Skin epidermis (tissue), 12 donors: ENCODE measurements at regions not wholly inside any gene's neighbourhood (a gene's known extent, or its start where the extent isn't known, plus 50 kb on each side); places are given as distances from the start of the nearest gene placed in this dataset.

ENCODE experiments used
- H3K27ac ChIP-seq, 21 experiments: fragments of 200-600 bp; sonication (generic) in 11 of 21; one replicate each; pipeline ENCODE4 v1.5.0; 2020; ENCODE audit warnings: mild to moderate bottlenecking in 3 of 21, inconsistent platforms in 2 of 21, moderate library complexity in 2 of 21
- H3K4me3 ChIP-seq, 7 experiments: fragments of 200-600 bp; sonication (generic) in 2 of 7; one replicate each; pipeline ENCODE4 v1.5.0; 2020; ENCODE audit warnings: inconsistent platforms in 2 of 7, mild to moderate bottlenecking in 2 of 7, moderate library complexity in 1 of 7

DNA sequence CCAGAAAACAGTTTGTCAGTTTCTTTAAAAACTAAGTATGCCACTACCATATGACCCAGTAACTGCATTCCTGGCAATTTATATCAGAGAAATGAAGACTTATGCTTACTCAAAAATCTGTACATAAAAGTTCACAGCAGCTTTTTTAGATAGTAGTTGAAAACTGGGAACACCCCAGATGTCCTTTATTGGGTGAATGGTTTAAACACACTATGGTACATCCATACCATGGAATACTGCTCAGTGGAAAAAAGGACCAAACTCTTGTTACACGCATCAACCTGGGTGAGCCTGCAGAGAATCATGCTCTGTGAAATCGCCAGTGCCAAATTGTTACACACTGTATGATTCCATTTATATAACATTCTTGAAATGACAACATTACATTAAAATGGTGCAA lies 127.6 kb upstream of the RET start:
- H3K27ac ChIP-seq, result no peak overlapping the region
- H3K4me3 ChIP-seq, result no peak overlapping the region

GRCh38 chr10:42950606-42951485 lies 126.0 kb upstream of the RET start:
- peak overlapping the region in 5 of 21 experiments; percentile 16 to 63 (median 49) for H3K27ac ChIP-seq
- no peak overlapping the region for H3K4me3 ChIP-seq

DNA sequence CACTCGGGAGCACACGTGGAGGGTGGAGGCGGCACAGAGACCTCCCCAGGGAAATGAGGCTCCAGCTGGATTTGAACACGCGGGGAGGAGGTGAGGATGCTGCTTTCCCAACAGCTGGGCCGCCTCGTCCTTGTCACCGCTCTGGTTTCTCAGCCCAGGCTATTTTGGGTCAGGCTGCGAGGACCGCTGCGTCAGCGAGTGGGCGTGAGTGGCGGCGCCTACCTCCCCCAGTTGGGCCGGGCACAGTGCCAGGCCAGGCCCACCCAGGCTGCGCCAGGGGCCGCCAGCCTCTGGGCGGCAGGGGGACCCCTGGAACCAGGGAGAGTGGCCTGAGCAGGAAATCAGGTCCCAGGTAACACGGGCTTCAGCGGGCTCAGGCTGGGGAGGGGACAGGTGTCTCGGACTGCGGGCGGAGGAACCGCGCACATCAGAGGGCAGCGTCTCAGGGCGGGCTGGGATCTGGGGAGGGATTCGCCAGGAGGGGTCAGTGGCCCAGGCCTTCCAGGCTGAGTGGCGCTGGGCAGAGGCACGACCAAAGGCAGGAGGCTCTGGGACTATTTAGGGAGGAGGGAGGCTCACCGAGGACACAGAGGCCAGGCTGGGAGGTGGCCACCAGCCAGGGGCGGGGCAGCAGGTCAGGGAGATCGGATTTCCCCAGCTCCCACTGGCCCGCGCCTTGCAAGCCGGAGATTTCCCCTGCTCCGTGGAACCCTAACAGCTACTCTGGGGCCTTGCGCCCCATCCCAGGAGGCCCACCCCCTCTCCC lies 125.2 kb upstream of the RET start:
- Histone ChIP-seq H3K27ac (peak overlapping the region in 7 of 21 experiments; percentile 16 to 65 (median 53)), H3K4me3 (peak overlapping the region in 1 of 7 experiments; percentile 2)

DNA sequence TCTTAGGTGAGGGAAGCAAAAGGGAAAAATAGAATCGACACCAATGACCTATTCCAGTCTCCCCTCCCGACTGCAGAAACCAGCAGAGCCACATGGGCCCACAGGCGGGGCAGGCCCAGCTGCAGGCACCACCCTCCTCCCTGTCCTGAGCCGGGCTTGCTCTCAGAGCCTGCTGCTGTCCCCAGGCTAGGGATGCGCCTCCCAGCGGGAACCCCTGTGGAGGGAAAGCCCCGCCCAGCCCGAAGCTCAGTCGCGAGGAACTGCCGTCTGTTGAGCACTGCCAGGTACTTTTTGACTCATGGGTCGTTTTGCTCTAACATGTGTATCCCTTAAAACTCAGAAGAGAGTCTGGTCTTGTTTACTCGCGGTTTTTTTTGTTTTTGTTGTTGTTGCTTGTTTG lies 124.5 kb upstream of the RET start:
- H3K27ac ChIP-seq, result peak overlapping the region in 8 of 21 experiments; percentile 28 to 65 (median 54)

GRCh38 chr10:42952931-42953683 lies 123.8 kb upstream of the RET start:
- peak overlapping the region in 6 of 21 experiments; percentile 5 to 65 (median 48) for H3K27ac ChIP-seq
- H3K4me3 ChIP-seq, result no peak overlapping the region

More for the DNA sequence above, 124.5 kb upstream of the RET start:
- H3K4me3 ChIP-seq, result peak overlapping the region in 1 of 7 experiments; percentile 2

DNA sequence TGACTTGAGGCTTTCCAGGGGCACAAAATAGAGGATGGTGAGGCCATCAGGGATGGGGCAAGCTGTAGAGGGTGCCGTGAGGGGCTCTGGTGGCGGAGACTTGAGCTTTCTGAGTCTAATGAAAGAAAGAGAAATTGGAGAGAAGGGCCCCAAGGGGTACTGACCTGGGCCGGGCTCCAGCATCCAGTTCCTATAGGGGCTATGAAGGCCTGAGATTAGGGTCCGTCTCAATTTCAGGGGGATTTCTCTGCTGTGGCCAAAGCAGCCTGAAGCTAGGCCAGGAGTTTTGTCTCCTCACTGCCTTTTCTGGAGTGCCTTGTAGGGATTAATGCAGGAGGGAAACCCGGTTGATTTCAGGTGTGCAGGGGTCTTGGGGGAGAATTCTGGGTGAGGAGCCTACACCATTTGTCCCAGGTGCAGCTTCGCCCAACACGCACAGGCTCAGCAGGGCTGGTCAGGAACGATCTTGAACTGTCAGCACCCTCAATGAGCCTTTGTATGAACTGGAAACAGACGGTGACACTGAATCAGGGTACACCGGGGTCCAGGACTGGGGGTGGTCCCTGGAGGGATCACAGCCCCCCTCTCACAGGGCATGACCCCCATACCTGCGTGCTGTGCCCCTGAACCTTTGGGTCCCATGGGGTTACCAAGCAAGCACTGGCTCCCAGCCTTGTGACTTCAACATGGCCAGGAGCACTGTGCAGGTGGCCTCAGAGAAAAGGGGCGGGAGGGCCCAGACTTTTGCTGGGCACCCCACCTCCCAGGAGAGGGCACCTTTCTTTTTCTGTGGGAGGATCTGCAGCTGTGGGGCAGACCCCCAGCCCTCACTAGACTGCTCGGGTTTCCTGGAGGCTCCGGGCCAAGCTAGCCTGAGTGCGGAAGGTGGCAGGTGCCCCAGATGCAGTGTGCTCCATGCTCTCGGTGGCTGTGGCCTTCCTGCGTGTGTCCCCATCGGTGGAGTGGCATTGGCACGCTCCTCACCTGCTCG lies 122.9 kb upstream of the RET start:
- Histone ChIP-seq H3K27ac (no peak overlapping the region), H3K4me3 (no peak overlapping the region)

- Histone ChIP-seq H3K4me3 (no peak overlapping the region), H3K27ac (no peak overlapping the region)
Observed at GRCh38 chr10:42954766-42955492, 121.9 kb upstream of the RET start.

- no peak overlapping the region for H3K27ac ChIP-seq
- H3K4me3 ChIP-seq, result no peak overlapping the region
Observed at GRCh38 chr10:42955493-42955889, 121.4 kb upstream of the RET start.

- no peak overlapping the region for H3K27ac ChIP-seq
- no peak overlapping the region for H3K4me3 ChIP-seq
Observed at GRCh38 chr10:42956045-42956444, 120.8 kb upstream of the RET start.

- H3K27ac ChIP-seq, result no peak overlapping the region
- no peak overlapping the region for H3K4me3 ChIP-seq
Observed at GRCh38 chr10:42958142-42958868, 118.6 kb upstream of the RET start.

DNA sequence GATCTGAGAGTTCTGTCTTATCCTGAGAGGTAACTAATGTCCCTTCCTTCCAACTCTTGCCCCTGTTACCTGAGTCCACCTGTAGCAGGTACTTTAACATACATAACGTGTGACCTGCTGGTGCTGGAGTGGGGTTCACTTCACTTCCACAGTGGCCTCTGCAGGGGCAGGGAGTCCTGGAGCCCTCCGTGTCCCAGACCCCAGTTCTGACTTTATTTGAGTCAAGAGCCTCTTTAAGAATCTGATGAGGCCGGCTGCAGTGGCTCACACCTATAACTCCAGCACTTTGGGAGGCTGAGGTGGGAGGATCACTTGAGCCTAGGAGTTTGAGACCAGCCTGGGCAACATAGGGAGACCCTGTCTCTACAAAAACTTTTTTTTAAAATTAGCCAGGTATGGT lies 117.0 kb upstream of the RET start:
- H3K4me3 ChIP-seq, result no peak overlapping the region
- peak overlapping the region in 1 of 21 experiments; percentile 16 for H3K27ac ChIP-seq

- Histone ChIP-seq H3K4me3 (no peak overlapping the region), H3K27ac (peak overlapping the region in 5 of 21 experiments; percentile 2 to 37 (median 17))
Observed at GRCh38 chr10:42960491-42960990, 116.3 kb upstream of the RET start.

GRCh38 chr10:42960991-42961795 lies 115.7 kb upstream of the RET start:
- H3K27ac ChIP-seq, result peak overlapping the region in 7 of 21 experiments; percentile 2 to 37 (median 17)
- no peak overlapping the region for H3K4me3 ChIP-seq

- Histone ChIP-seq H3K27ac (peak overlapping the region in 4 of 21 experiments; percentile 14 to 37 (median 20)), H3K4me3 (no peak overlapping the region)
Observed at GRCh38 chr10:42961796-42962109, 115.1 kb upstream of the RET start.

- H3K27ac ChIP-seq, result peak overlapping the region in 2 of 21 experiments; percentile 14 to 23
- no peak overlapping the region for H3K4me3 ChIP-seq
Observed at GRCh38 chr10:42962110-42962901, 114.6 kb upstream of the RET start.

GRCh38 chr10:42962902-42963231 lies 114.0 kb upstream of the RET start:
- Histone ChIP-seq H3K4me3 (no peak overlapping the region), H3K27ac (peak overlapping the region in 2 of 21 experiments; percentile 14 to 47)
